Psoas muscle (tissue), 7 donors: ENCODE measurements at regions not wholly inside any gene's neighbourhood (a gene's known extent, or its start where the extent isn't known, plus 50 kb on each side); places are given as distances from the start of the nearest gene placed in this dataset.

Source experiments
- ATAC-seq, 4 donors: fragments of 200-7000 bp; cut with Tn5 transposase; one replicate each; pipeline ENCODE4 v1.9.1; 2020; ENCODE audit warnings: moderate library complexity in 3 of 4, mild to moderate bottlenecking in 2 of 4
- DNase-seq, 2 donors: peaks; one replicate each; pipeline ENCODE4 v3.0.0-alpha.2; 2020
- H3K27ac ChIP-seq: fragments of 200-600 bp; one replicate; pipeline ENCODE4 v1.8.0; 2022
- H3K27me3 ChIP-seq, 3 donors: fragments of 200-600 bp in 1 of 3; one replicate each; pipeline versions ENCODE4 v1.6.1 to v1.8.0; 2013 to 2022; ENCODE audit warnings: low read length in 2 of 3, mild to moderate bottlenecking in 2 of 3, moderate library complexity in 1 of 3; ENCODE audit not compliant: insufficient read depth in 3 of 3
- H3K36me3 ChIP-seq, 2 donors: fragments of 200-600 bp in 1 of 2; one replicate each; pipeline versions ENCODE4 v1.6.1 to v1.8.0; 2013 to 2022; ENCODE audit warnings: low read depth in 1 of 2, mild to moderate bottlenecking in 1 of 2, moderate library complexity in 1 of 2; ENCODE audit not compliant: insufficient read depth in 1 of 2
- H3K4me1 ChIP-seq: fragments of 200-600 bp; one replicate; pipeline ENCODE4 v1.8.0; 2022
- H3K4me3 ChIP-seq: fragments of 200-600 bp; one replicate; pipeline ENCODE4 v1.8.0; 2022; ENCODE audit warnings: mild to moderate bottlenecking
- H3K9me3 ChIP-seq: fragments of 200-600 bp; one replicate; pipeline ENCODE4 v1.8.0; 2022
- CTCF ChIP-seq: fragments of 200-600 bp; IDR thresholded peaks from one replicate; pipeline ENCODE4 v1.8.0; 2022; ENCODE audit warnings: antibody characterized with exemption
- whole genome bisulfite sequencing, 3 donors: extraction: QIAGEN DNeasy Blood & Tissue Kit; methylation state at CpG; one replicate each; pipeline versions ENCODE4 v1.1.6 to v1.1.7; 2013; 5-methylcytosine and 5-hydroxymethylcytosine counted together
- intact Hi-C, 2 donors: fragments of 100-400 bp; cut with DNase I; formaldehyde crosslinking; loops; one replicate each; pipeline versions ENCODE4 v1.11.0 to v1.14.2; 2022
- donor health status: healthy with polysubstance abuse.
- donor health status: DM: no; HTN: no; CAD: no; lungs with moderate emphysema.
- donor health status: Bipolar disorder and iron deficiency.
- donor health status: healthy.
- donor health status: DM: yes; HTN: yes; CAD: no.
- donor health status: DM: no; HTN: no; CAD: no.
- donor health status: DM: yes; HTN: yes; CAD: no.

DNA sequence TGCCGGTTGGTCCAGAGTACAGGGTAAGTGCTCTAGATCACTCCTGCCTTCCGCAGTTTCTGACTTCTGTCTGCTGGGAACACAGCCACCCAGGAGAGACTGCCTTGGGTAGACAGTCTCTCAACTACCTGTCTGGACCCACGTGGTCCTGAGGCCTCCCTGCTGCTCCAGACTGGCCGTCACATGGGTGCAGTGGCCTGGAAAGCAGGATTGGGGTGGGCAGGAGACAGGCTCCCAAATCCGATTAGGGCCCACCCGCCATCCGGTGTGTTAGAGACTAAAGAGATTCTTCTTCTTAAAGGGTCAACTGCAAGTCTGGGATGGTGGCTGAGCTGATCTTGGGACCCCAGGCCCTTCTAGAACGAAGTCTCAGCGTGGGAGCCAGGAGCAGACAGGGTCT is 105.5 kb downstream of the EBNA1BP2 start:
- no peak for DNase-seq
- no peaks in the 10 kb centered on the region for H3K36me3 ChIP-seq
- ATAC-seq, result no peak
- no peak overlapping the region for H3K27ac ChIP-seq
- intact Hi-C loops, result no loop called here
- no peak overlapping the region for H3K4me3 ChIP-seq
- H3K27me3 ChIP-seq, result peaks cover 0 to 19% (median 0%) of the 10 kb centered on the region in 3 donors
- 93 to 97% (median 94%) methylated on average over 9 of the region's 9 CpGs for WGBS, 3 donors
- no peak for TF ChIP-seq CTCF
- no peaks in the 10 kb centered on the region for H3K9me3 ChIP-seq
- no peaks in the 10 kb centered on the region for H3K4me1 ChIP-seq

GRCh38 chr1:43065616-43066399 is 106.3 kb downstream of the EBNA1BP2 start:
- Histone ChIP-seq H3K27ac (no peak overlapping the region), H3K4me1 (no peaks in the 10 kb centered on the region), H3K27me3 (peaks cover 0 to 19% (median 0%) of the 10 kb centered on the region in 3 donors), H3K36me3 (no peaks in the 10 kb centered on the region), H3K4me3 (no peak overlapping the region), H3K9me3 (no peaks in the 10 kb centered on the region)
- ATAC-seq (no peak), DNase-seq (no peak)
- 86 to 89% (median 87%) methylated on average over 13 of the region's 13 CpGs for WGBS, 3 donors
- intact Hi-C loops, result no loop called here
- no peak for TF ChIP-seq CTCF

- intact Hi-C loops, result no loop called here
- ATAC-seq, result no peak
Observed at GRCh38 chr1:43065191-43065590, 106.5 kb upstream of the SLC2A1 start.

DNA sequence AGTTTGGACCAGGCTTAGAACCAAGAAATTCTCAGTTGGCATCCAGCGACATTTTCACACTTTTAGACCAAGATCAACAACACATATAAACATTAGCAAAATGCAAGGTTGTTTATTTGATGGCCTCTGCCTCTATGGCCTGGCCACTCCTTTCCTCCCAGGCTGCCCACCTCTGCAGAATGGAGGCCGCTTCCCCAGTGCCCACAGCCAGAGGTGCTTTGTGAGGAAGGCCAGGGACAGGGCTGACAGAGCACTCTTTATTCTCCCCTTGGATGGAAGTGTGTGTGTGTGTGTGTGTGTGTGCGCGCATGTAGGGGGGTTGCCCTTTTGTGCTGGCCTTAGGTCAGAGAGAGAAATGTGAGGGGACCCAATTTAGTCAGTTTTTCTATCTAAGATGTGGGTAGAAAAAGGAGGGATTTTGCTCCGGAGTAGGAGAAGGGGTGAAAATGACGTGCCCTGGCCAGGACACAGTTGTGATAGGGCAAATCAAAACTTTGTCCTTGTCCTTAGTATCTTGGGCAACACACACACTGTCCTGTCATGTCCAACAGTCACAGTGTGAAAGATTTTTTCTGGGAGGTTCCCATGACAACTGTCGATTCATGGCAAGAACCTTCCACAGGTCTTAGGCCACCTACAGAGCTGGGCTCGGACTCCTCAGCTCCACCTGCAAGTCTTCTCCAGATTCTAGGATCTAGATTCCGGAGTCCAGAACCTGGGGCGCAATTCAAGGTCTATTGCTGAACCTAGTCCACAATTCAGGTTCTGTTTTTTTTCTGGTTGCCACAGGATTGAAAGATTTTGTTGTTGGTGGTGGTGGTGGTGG is 104.9 kb upstream of the SLC2A1 start:
- WGBS, 3 donors, result 87 to 94% (median 92%) methylated on average over 10 of the region's 10 CpGs
- no peak overlapping the region for H3K27ac ChIP-seq
- peaks cover 0 to 20% (median 0%) of the 10 kb centered on the region in 3 donors for H3K27me3 ChIP-seq
- H3K4me3 ChIP-seq, result no peak overlapping the region
- H3K9me3 ChIP-seq, result no peaks in the 10 kb centered on the region
- ATAC-seq (no peak), DNase-seq (no peak)
- intact Hi-C loops, result no loop called here
- H3K36me3 ChIP-seq, result no peaks in the 10 kb centered on the region
- no peaks in the 10 kb centered on the region for H3K4me1 ChIP-seq
- no peak for TF ChIP-seq CTCF

More at GRCh38 chr1:43065191-43065590, 106.5 kb upstream of the SLC2A1 start:
- no peak overlapping the region for H3K4me3 ChIP-seq
- no peaks in the 10 kb centered on the region for H3K36me3 ChIP-seq
- WGBS, 3 donors, result 49 to 62% (median 50%) methylated on average over 5 of the region's 5 CpGs
- H3K27me3 ChIP-seq, result peaks cover 0 to 19% (median 0%) of the 10 kb centered on the region in 3 donors
- no peak for DNase-seq
- no peak for TF ChIP-seq CTCF
- no peak overlapping the region for H3K27ac ChIP-seq
- H3K4me1 ChIP-seq, result no peaks in the 10 kb centered on the region
- H3K9me3 ChIP-seq, result no peaks in the 10 kb centered on the region
